ENCODE measurements at regions not wholly inside any gene's neighbourhood (a gene's known extent, or its start where the extent isn't known, plus 50 kb on each side); places are given as distances from the start of the nearest gene placed in this dataset.
"Not testable (repeated sequence)": the region's sequence is repeated elsewhere in the genome, so short reads cannot be mapped to it uniquely, and the experiment has no call there.

DNA sequence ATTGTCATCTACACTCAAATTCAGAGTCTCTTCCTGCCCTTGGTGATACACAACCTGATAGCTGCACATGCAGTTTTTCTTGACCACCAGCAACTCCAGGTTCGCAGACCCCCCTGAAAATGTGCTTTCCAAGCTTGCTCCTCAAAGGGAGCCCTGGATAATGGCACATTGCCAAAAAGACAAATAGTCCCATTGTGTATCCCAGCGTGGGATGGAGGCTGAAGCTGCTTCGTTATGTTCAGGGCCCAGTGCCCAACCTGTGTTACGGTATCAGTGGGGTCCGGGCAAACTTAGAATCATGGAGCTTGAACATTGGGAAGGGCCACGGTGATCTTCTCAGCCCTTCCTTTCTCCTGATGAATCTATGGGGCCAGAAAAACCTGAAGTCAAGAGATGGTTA lies 173.0 kb downstream of the TEX29 start:
- H3K4me3 ChIP-seq (ENCODE audit: low read depth, low read length) = no peak overlapping the region
- no peak for TF ChIP-seq CTCF (IDR thresholded peaks at IDR 0.05; ENCODE audit: borderline replicate concordance, insufficient read depth, low read depth, low read length)

GRCh38 chr13:111494641-111495040 lies 174.2 kb downstream of the TEX29 start:
- H3K4me3 ChIP-seq (ENCODE audit: low read depth, low read length) = no peak overlapping the region
- TF ChIP-seq CTCF (IDR thresholded peaks at IDR 0.05; ENCODE audit: borderline replicate concordance, insufficient read depth, low read depth, low read length) = no peak

DNA sequence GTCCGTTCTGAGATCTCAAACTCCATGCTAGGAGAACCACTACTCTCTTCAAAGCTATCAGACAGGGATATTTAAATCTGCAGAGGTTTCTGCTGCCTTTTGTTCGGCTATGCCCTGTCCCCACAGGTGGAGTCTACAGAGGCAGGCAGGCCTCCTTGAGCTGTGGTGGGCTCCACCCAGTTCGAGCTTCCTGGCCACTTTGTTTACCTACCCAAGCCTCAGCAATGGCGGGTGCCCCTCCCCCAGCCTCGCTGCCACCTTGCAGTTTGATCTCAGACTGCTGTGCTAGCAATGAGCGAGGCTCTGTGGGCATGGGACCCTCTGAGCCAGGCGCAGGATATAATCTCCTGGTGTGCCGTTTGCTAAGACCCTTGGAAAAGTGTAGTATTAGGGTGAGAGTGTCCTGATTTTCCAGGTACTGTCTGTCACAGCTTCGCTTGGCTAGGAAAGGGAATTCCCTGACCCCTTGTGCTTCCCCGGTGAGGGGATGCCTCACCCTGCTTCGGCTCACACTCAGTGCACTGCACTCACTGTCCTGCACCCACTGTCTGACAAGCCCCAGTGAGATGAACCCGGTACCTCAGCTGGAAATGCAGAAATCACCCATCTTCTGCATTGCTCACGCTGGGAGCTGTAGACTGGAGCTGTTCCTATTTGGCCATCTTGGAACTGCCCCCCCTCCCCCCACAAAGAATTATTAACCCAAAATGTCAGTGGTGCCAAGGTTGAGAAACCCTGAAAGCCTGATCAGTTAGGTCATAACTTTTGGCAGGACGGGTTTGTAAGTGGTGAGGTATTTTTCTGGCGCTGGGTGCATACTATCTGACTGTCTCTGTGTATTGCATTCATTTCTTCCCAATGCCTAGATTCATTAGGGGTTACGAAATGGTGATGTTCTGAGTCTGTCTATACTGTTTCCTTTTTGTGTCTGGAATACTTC lies 181.4 kb downstream of the TEX29 start:
- H3K4me3 ChIP-seq (ENCODE audit: low read depth, low read length) = not testable (repeated sequence)

- H3K4me3 ChIP-seq (ENCODE audit: low read depth, low read length) = no peak overlapping the region
- TF ChIP-seq CTCF (IDR thresholded peaks at IDR 0.05; ENCODE audit: borderline replicate concordance, insufficient read depth, low read depth, low read length) = no peak
Observed at GRCh38 chr13:111502957-111503356, 182.5 kb downstream of the TEX29 start.

DNA sequence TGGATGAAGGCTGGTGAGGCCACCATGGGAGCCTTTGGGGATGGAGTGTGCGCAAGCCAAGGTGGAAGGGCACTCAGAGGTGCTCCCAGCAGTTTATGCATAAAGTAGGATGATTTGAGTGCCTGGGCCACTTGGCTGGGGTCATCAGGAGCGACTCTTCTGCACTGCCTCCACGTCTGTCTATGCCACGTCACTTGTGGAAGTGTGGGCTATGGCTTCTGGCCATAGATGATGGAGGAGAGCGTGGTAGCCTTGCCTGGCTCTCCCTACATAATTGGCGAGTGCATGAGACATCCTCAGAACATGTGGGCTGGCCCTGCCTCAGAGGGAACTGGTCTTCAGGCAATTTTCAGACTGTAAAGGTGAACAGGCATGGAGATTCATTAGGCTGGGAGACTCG lies 182.9 kb downstream of the TEX29 start:
- H3K4me3 ChIP-seq (ENCODE audit: low read depth, low read length) = no peak overlapping the region
- TF ChIP-seq CTCF (IDR thresholded peaks at IDR 0.05; ENCODE audit: borderline replicate concordance, insufficient read depth, low read depth, low read length) = no peak

GRCh38 chr13:111503905-111504695 lies 183.7 kb downstream of the TEX29 start:
- TF ChIP-seq CTCF (IDR thresholded peaks at IDR 0.05; ENCODE audit: borderline replicate concordance, insufficient read depth, low read depth, low read length) = no peak
- H3K4me3 ChIP-seq (ENCODE audit: low read depth, low read length) = no peak overlapping the region

DNA sequence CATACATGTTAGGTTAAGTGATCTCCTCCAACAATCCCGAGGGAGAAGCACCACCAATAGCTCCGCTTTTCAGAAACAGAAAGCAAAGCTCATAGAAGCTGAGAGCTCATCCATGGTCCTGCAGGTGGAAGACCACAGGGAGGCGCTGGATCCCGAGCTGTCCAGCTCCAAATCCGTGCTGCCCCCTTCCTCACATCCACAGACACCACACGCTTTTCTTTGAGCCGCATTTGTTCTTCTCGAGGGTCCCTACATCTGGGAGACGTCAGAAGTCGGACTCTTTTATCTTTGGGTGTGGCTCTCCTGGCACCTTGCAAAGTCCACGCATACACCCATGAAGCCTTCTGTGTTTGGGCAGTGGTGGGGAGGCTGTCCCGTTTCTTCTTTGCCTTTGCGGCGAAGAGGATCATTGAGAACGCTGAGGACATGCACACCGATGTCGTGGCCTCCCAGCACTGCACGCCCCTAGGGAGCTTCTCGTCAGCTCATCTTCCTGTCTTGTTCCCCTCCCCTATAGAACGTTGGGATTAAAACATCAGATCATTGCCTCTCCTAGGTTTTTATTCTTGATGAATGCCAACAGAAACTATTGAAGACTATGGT lies 184.8 kb downstream of the TEX29 start:
- no peak overlapping the region for H3K4me3 ChIP-seq (ENCODE audit: low read depth, low read length)
- TF ChIP-seq CTCF (IDR thresholded peaks at IDR 0.05; ENCODE audit: borderline replicate concordance, insufficient read depth, low read depth, low read length) = 0 out of 2 replicates have a peak, but pooled peaks have one; percentile 8
